Panc1 (cell line): ENCODE measurements at regions not wholly inside any gene's neighbourhood (a gene's known extent, or its start where the extent isn't known, plus 50 kb on each side); places are given as distances from the start of the nearest gene placed in this dataset.

Experiments used
- CTCF ChIP-seq: fragments of 450-650 bp; IDR thresholded peaks from 2 replicates; pipeline ENCODE4 v1.5.1; 2017; ENCODE audit warnings: mild to moderate bottlenecking
- POLR2AphosphoS5 ChIP-seq: IDR thresholded peaks from 2 replicates; pipeline ENCODE4 v1.6.1; 2012; ENCODE audit warnings: mild to moderate bottlenecking, low read depth, low read length, moderate library complexity
- SIN3A ChIP-seq: IDR thresholded peaks from 2 replicates; pipeline ENCODE4 v1.6.1; 2012; ENCODE audit warnings: low read depth, mild to moderate bottlenecking, low read length, moderate library complexity, borderline replicate concordance; ENCODE audit not compliant: insufficient read depth

GRCh38 chr2:2826209-2826551, 495.1 kb upstream of the MYT1L start:
- TF ChIP-seq CTCF (no peak), POLR2AphosphoS5 (no peak), SIN3A (no peak)
